GM12873 (cell line): ENCODE measurements at regions not wholly inside any gene's neighbourhood (a gene's known extent, or its start where the extent isn't known, plus 50 kb on each side); places are given as distances from the start of the nearest gene placed in this dataset.

Experiments used
- CTCF ChIP-seq: IDR thresholded peaks from 2 replicates; pipeline ENCODE4 v1.5.1; 2012; ENCODE audit warnings: low read depth, mild to moderate bottlenecking, moderate library complexity, low read length, control low read depth; ENCODE audit not compliant: insufficient read depth; ENCODE audit errors: missing control alignments

- no peak for TF ChIP-seq CTCF
Measured at GRCh38 chr1:79362470-79362869, 355.9 kb upstream of the ADGRL4 start.

GRCh38 chr1:79355090-79355489, 348.6 kb upstream of the ADGRL4 start:
- TF ChIP-seq CTCF: no peak

GRCh38 chr1:79353224-79353623, 346.7 kb upstream of the ADGRL4 start:
- peak; percentile 63 for TF ChIP-seq CTCF

GRCh38 chr1:79326875-79327274, 320.3 kb upstream of the ADGRL4 start:
- TF ChIP-seq CTCF: no peak

GRCh38 chr1:79325705-79326104, 319.2 kb upstream of the ADGRL4 start:
- no peak for TF ChIP-seq CTCF

GRCh38 chr1:79325126-79325525, 318.6 kb upstream of the ADGRL4 start:
- TF ChIP-seq CTCF: no peak

- TF ChIP-seq CTCF: no peak
Measured at GRCh38 chr1:79323239-79324025, 316.9 kb upstream of the ADGRL4 start.
